HepG2 (cell line): ENCODE measurements at regions not wholly inside any gene's neighbourhood (a gene's known extent, or its start where the extent isn't known, plus 50 kb on each side); places are given as distances from the start of the nearest gene placed in this dataset.

Experiments used
- ARNT ChIP-seq: fragments of 450-650 bp; IDR thresholded peaks from 2 replicates; pipeline ENCODE4 v1.6.1; 2017
- ATAD3A ChIP-seq: sonication (generic); formaldehyde crosslinking; IDR thresholded peaks from 2 replicates; pipeline ENCODE4 v1.4.0; 2020; ENCODE audit warnings: missing genetic modification reagents
- BORCS8-MEF2B ChIP-seq: sonication (generic); formaldehyde crosslinking; IDR thresholded peaks from 2 replicates; pipeline ENCODE4 v1.8.0; 2022; ENCODE audit warnings: mild to moderate bottlenecking, missing genetic modification reagents
- CREM ChIP-seq, 2 experiments: sonication (generic) in 1 of 2; formaldehyde crosslinking in 1 of 2; IDR thresholded peaks; 2 replicates each; pipeline versions ENCODE4 v1.4.0 to v1.6.1; 2016 to 2020; ENCODE audit warnings: antibody characterized with exemption in 1 of 2, mild to moderate bottlenecking in 1 of 2, missing genetic modification reagents in 1 of 2
- FOXK1 ChIP-seq: sonication (generic); formaldehyde crosslinking; IDR thresholded peaks from 2 replicates; pipeline ENCODE4 v1.4.0; 2020; ENCODE audit warnings: low read depth, missing genetic modification reagents, borderline replicate concordance
- NAIF1 ChIP-seq: sonication (generic); formaldehyde crosslinking; IDR thresholded peaks from 2 replicates; pipeline ENCODE4 v1.5.0; 2020; ENCODE audit warnings: mild to moderate bottlenecking, missing genetic modification reagents, borderline replicate concordance
- NCOR1 ChIP-seq: fragments of 200-600 bp; sonication (generic); IDR thresholded peaks from 2 replicates; pipeline ENCODE4 v1.7.0; 2017; ENCODE audit warnings: antibody characterized with exemption, low read length, borderline replicate concordance
- NONO ChIP-seq, 2 experiments: fragments of 450-650 bp in 1 of 2; sonication (generic) in 1 of 2; formaldehyde crosslinking in 1 of 2; IDR thresholded peaks in 1 of 2; conservative IDR thresholded peaks in 1 of 2; 2 replicates each; pipeline versions ENCODE4 v1.6.1 to v1.8.0; 2017 to 2022; ENCODE audit warnings: mild to moderate bottlenecking in 1 of 2, missing genetic modification reagents in 1 of 2, moderate library complexity in 1 of 2
- NPAS2 ChIP-seq: sonication (generic); formaldehyde crosslinking; IDR thresholded peaks from 2 replicates; pipeline ENCODE4 v1.8.0; 2022; ENCODE audit warnings: mild to moderate bottlenecking, missing genetic modification reagents, borderline replicate concordance
- PHF8 ChIP-seq: sonication (generic); formaldehyde crosslinking; IDR thresholded peaks from 2 replicates; pipeline ENCODE4 v1.5.0; 2020; ENCODE audit warnings: missing genetic modification reagents
- POLR2AphosphoS2 ChIP-seq: IDR thresholded peaks from 2 replicates; pipeline ENCODE4 v1.6.1; 2011; ENCODE audit warnings: low read depth, low read length, improper control_type of control experiment
- TP53 ChIP-seq: sonication (generic); formaldehyde crosslinking; conservative IDR thresholded peaks from 2 replicates; pipeline ENCODE4 v1.4.0; 2020; ENCODE audit warnings: missing genetic modification reagents
- TSC22D2 ChIP-seq: sonication (generic); formaldehyde crosslinking; IDR thresholded peaks from 2 replicates; pipeline ENCODE4 v1.5.1; 2020; ENCODE audit warnings: missing genetic modification reagents, mild to moderate bottlenecking, borderline replicate concordance
- ZKSCAN5 ChIP-seq: sonication (generic); formaldehyde crosslinking; IDR thresholded peaks from 2 replicates; pipeline ENCODE4 v1.5.1; 2020; ENCODE audit warnings: mild to moderate bottlenecking, missing genetic modification reagents
- ZNF101 ChIP-seq: sonication (generic); formaldehyde crosslinking; IDR thresholded peaks from 2 replicates; pipeline ENCODE4 v1.4.0; 2020; ENCODE audit warnings: mild to moderate bottlenecking, low read depth, missing genetic modification reagents, borderline replicate concordance
- ZNF7 ChIP-seq: IDR thresholded peaks from 2 replicates; pipeline ENCODE4 v1.6.1; 2016; ENCODE audit warnings: missing biosample characterization, missing genetic modification reagents
- ZNF709 ChIP-seq: sonication (generic); formaldehyde crosslinking; IDR thresholded peaks from 2 replicates; pipeline ENCODE4 v1.5.0; 2020; ENCODE audit warnings: mild to moderate bottlenecking, missing genetic modification reagents
- ZSCAN29 ChIP-seq: sonication (generic); formaldehyde crosslinking; conservative IDR thresholded peaks from 2 replicates; pipeline ENCODE4 v1.4.0; 2020; ENCODE audit warnings: mild to moderate bottlenecking, missing genetic modification reagents
- TF ChIP-seq, protein P1 (sequence below): sonication (generic); formaldehyde crosslinking; IDR thresholded peaks from 2 replicates; pipeline ENCODE4 v1.9.0; 2021; ENCODE audit warnings: mild to moderate bottlenecking, missing genetic modification reagents
- TF ChIP-seq, protein P2 (sequence below): sonication (generic); formaldehyde crosslinking; conservative IDR thresholded peaks from 2 replicates; pipeline ENCODE4 v1.4.0; 2020; ENCODE audit warnings: mild to moderate bottlenecking, missing genetic modification reagents, moderate library complexity

DNA sequence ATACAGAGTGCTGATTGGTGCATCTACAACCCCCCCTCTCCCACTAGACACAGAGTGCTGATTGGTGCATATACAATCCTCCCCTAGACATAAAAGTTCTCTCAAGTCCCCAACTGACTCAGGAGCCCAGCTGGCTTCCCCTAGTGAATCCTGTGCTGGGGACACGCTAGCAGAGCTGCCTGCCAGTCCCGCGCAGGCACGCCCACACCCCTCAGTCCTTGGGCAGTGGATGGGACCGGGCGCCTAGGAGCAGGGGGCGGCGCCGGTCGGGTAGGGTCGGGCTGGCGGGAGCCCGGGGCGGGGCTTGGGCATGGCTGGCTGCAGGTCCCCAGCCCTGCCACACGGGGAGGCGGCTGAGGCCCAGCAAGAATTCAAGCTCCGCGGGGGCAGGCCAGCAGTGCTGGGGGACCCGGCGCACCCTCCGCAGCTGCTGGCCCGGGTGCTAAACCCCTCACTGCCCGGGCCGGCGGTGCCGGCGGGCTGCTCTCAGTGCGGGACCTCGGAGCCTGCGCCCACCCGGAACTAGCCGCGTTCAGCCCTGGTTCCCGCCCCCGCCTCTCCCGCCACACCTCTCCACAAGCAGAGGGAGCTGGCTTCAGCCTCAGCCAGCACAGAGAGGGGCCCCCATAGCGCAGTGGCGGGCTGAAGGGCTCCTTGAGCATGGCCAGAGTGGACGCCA, 64.3 kb upstream of the DDHD1 start (continued):
- TF ChIP-seq, protein P1, sequence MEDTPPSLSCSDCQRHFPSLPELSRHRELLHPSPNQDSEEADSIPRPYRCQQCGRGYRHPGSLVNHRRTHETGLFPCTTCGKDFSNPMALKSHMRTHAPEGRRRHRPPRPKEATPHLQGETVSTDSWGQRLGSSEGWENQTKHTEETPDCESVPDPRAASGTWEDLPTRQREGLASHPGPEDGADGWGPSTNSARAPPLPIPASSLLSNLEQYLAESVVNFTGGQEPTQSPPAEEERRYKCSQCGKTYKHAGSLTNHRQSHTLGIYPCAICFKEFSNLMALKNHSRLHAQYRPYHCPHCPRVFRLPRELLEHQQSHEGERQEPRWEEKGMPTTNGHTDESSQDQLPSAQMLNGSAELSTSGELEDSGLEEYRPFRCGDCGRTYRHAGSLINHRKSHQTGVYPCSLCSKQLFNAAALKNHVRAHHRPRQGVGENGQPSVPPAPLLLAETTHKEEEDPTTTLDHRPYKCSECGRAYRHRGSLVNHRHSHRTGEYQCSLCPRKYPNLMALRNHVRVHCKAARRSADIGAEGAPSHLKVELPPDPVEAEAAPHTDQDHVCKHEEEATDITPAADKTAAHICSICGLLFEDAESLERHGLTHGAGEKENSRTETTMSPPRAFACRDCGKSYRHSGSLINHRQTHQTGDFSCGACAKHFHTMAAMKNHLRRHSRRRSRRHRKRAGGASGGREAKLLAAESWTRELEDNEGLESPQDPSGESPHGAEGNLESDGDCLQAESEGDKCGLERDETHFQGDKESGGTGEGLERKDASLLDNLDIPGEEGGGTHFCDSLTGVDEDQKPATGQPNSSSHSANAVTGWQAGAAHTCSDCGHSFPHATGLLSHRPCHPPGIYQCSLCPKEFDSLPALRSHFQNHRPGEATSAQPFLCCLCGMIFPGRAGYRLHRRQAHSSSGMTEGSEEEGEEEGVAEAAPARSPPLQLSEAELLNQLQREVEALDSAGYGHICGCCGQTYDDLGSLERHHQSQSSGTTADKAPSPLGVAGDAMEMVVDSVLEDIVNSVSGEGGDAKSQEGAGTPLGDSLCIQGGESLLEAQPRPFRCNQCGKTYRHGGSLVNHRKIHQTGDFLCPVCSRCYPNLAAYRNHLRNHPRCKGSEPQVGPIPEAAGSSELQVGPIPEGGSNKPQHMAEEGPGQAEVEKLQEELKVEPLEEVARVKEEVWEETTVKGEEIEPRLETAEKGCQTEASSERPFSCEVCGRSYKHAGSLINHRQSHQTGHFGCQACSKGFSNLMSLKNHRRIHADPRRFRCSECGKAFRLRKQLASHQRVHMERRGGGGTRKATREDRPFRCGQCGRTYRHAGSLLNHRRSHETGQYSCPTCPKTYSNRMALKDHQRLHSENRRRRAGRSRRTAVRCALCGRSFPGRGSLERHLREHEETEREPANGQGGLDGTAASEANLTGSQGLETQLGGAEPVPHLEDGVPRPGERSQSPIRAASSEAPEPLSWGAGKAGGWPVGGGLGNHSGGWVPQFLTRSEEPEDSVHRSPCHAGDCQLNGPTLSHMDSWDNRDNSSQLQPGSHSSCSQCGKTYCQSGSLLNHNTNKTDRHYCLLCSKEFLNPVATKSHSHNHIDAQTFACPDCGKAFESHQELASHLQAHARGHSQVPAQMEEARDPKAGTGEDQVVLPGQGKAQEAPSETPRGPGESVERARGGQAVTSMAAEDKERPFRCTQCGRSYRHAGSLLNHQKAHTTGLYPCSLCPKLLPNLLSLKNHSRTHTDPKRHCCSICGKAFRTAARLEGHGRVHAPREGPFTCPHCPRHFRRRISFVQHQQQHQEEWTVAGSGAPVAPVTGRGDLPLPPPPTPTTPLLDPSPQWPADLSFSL (CRISPR knock-in tag): no peak
- TF ChIP-seq CREM (IDR thresholded peaks at IDR 0.05) (no peak), CREM (CRISPR knock-in tag; IDR thresholded peaks at IDR 0.05) (no peak), NONO (IDR thresholded peaks at IDR 0.05) (no peak), NONO (CRISPR knock-in tag; conservative IDR thresholded peaks at IDR 0.05) (no peak), NAIF1 (CRISPR knock-in tag) (no peak), NPAS2 (CRISPR knock-in tag) (no peak), NCOR1 (no peak), POLR2AphosphoS2 (no peak), TP53 (CRISPR knock-in tag) (no peak), ATAD3A (CRISPR knock-in tag) (no peak), ZNF709 (CRISPR knock-in tag) (no peak), BORCS8-MEF2B (CRISPR knock-in tag) (0 out of 2 replicates have a peak, but pooled peaks have one; percentile 17), ZNF7 (CRISPR knock-in tag) (no peak), ARNT (no peak), ZSCAN29 (CRISPR knock-in tag) (no peak), ZNF101 (CRISPR knock-in tag) (no peak), ZKSCAN5 (CRISPR knock-in tag) (no peak), FOXK1 (CRISPR knock-in tag) (no peak), TSC22D2 (CRISPR knock-in tag) (no peak), PHF8 (CRISPR knock-in tag) (peak; percentile 60; the same call in 1 of the 2 replicates)
- TF ChIP-seq, protein P2, sequence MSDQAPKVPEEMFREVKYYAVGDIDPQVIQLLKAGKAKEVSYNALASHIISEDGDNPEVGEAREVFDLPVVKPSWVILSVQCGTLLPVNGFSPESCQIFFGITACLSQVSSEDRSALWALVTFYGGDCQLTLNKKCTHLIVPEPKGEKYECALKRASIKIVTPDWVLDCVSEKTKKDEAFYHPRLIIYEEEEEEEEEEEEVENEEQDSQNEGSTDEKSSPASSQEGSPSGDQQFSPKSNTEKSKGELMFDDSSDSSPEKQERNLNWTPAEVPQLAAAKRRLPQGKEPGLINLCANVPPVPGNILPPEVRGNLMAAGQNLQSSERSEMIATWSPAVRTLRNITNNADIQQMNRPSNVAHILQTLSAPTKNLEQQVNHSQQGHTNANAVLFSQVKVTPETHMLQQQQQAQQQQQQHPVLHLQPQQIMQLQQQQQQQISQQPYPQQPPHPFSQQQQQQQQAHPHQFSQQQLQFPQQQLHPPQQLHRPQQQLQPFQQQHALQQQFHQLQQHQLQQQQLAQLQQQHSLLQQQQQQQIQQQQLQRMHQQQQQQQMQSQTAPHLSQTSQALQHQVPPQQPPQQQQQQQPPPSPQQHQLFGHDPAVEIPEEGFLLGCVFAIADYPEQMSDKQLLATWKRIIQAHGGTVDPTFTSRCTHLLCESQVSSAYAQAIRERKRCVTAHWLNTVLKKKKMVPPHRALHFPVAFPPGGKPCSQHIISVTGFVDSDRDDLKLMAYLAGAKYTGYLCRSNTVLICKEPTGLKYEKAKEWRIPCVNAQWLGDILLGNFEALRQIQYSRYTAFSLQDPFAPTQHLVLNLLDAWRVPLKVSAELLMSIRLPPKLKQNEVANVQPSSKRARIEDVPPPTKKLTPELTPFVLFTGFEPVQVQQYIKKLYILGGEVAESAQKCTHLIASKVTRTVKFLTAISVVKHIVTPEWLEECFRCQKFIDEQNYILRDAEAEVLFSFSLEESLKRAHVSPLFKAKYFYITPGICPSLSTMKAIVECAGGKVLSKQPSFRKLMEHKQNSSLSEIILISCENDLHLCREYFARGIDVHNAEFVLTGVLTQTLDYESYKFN (CRISPR knock-in tag): no peak
